H1 (cell line): ENCODE measurements at regions not wholly inside any gene's neighbourhood (a gene's known extent, or its start where the extent isn't known, plus 50 kb on each side); places are given as distances from the start of the nearest gene placed in this dataset.

ENCODE experiments used
- CTCF ChIA-PET: fragments of 300-600 bp; sonication (Branson Sonifier 250); formaldehyde crosslinking; loops from one replicate; lab custom pipeline; 2021; ENCODE audit not compliant: partially characterized antibody; lab: Charles Lee
- POLR2A ChIA-PET: fragments of 300-600 bp; sonication (Branson Sonifier 250); formaldehyde crosslinking; loops from one replicate; lab custom pipeline; 2021; ENCODE audit warnings: inconsistent platforms; ENCODE audit not compliant: partially characterized antibody; lab: Charles Lee
- DNase-seq, 2 experiments: peaks; one replicate each; pipeline versions ENCODE4 v3.0.0 to v3.0.0-alpha.2; 2010 to 2022; ENCODE audit warnings: low spot score in 2 of 2, low read depth in 1 of 2, mixed read lengths in 1 of 2
- FAIRE-seq: peaks from 2 replicates; lab custom pipeline; 2011; peaks lifted over from hg19 to GRCh38; lab: Jason Lieb, UNC
- H2AFZ ChIP-seq: 2 replicates; pipeline ENCODE4 v1.8.1; 2012; ENCODE audit warnings: low read length, inconsistent platforms
- H2AK5ac ChIP-seq: 2 replicates; pipeline ENCODE4 v1.6.1; 2013; ENCODE audit warnings: low read depth, low read length
- H2BK120ac ChIP-seq: replicated peaks from 2 replicates; pipeline ENCODE3; 2013; ENCODE audit warnings: low read depth, low read length, inconsistent platforms
- H2BK12ac ChIP-seq: 2 replicates; pipeline ENCODE4 v1.6.1; 2013; ENCODE audit warnings: low read depth, low read length
- H2BK15ac ChIP-seq: 2 replicates; pipeline ENCODE4 v1.6.1; 2013; ENCODE audit warnings: low read length
- H2BK20ac ChIP-seq: 2 replicates; pipeline ENCODE4 v1.6.1; 2013; ENCODE audit warnings: low read length
- H2BK5ac ChIP-seq: 2 replicates; pipeline ENCODE4 v1.6.1; 2013; ENCODE audit warnings: low read depth, low read length
- H3K14ac ChIP-seq: 2 replicates; pipeline ENCODE4 v1.6.1; 2013; ENCODE audit warnings: inconsistent platforms; ENCODE audit not compliant: insufficient read length
- H3K18ac ChIP-seq: 2 replicates; pipeline ENCODE4 v1.6.1; 2013; ENCODE audit warnings: low read length; ENCODE audit errors: extremely low read depth
- H3K23ac ChIP-seq: 2 replicates; pipeline ENCODE4 v1.6.1; 2013; ENCODE audit warnings: inconsistent platforms; ENCODE audit not compliant: insufficient read length
- H3K23me2 ChIP-seq: 2 replicates; pipeline ENCODE4 v1.6.1; 2013; ENCODE audit warnings: low read depth, low read length
- H3K27ac ChIP-seq: 2 replicates; pipeline ENCODE4 v1.6.1; 2011; ENCODE audit warnings: low read depth, low read length, inconsistent platforms
- H3K27me3 ChIP-seq, 4 experiments: replicated peaks in 1 of 4; 1 replicate in 1 of 4; 2 replicates in 3 of 4; pipeline versions ENCODE4 v1.6.1 to v1.8.1; 2011 to 2013; ENCODE audit warnings: low read length in 3 of 4, mild to moderate bottlenecking in 3 of 4, inconsistent platforms in 2 of 4, mixed read lengths in 2 of 4, moderate library complexity in 1 of 4; ENCODE audit not compliant: control insufficient read depth in 3 of 4, insufficient read depth in 3 of 4; ENCODE audit errors: extremely low read depth in 1 of 4
- H3K36me3 ChIP-seq, 4 experiments: 2 replicates each; pipeline versions ENCODE4 v1.6.1 to v1.8.1; 2011 to 2013; ENCODE audit warnings: mild to moderate bottlenecking in 4 of 4, low read length in 3 of 4, moderate library complexity in 2 of 4, control low read depth in 1 of 4, inconsistent platforms in 1 of 4; ENCODE audit not compliant: insufficient read depth in 4 of 4, control insufficient read depth in 2 of 4
- H3K4ac ChIP-seq: replicated peaks from 2 replicates; pipeline ENCODE3; 2013; ENCODE audit warnings: low read length, low read depth, mixed read lengths, inconsistent platforms; ENCODE audit not compliant: insufficient read length
- H3K4me1 ChIP-seq, 4 experiments: replicated peaks in 1 of 4; 1 replicate in 1 of 4; 2 replicates in 3 of 4; pipeline versions ENCODE4 v1.6.1 to v1.8.1; 2011 to 2013; ENCODE audit warnings: low read length in 3 of 4, inconsistent platforms in 2 of 4, mixed read lengths in 1 of 4; ENCODE audit not compliant: insufficient read depth in 4 of 4, control insufficient read depth in 3 of 4
- H3K4me2 ChIP-seq, 2 experiments: 2 replicates each; pipeline versions ENCODE4 v1.6.1 to v1.8.1; 2011 to 2013; ENCODE audit warnings: low read depth in 2 of 2, low read length in 2 of 2, control low read depth in 1 of 2, inconsistent platforms in 1 of 2, mild to moderate bottlenecking in 1 of 2; ENCODE audit not compliant: insufficient read depth in 1 of 2
- H3K4me3 ChIP-seq, 4 experiments: fragments of 200-600, 300-600 bp in 1 of 4; sonication (generic), shearing (Covaris generic), sonication (Bioruptor Twin) in 1 of 4; 2 replicates each; pipeline versions ENCODE4 v1.5.1 to v1.8.1; 2011 to 2016; ENCODE audit warnings: low read length in 4 of 4, low read depth in 3 of 4, control low read depth in 2 of 4, inconsistent platforms in 2 of 4, mild to moderate bottlenecking in 2 of 4, mixed read lengths in 1 of 4, moderate library complexity in 1 of 4; ENCODE audit not compliant: insufficient read depth in 2 of 4; ENCODE audit errors: extremely low read depth in 1 of 4
- H3K56ac ChIP-seq: replicated peaks from 2 replicates; pipeline ENCODE3; 2013; ENCODE audit warnings: low read depth, mild to moderate bottlenecking, mixed read lengths, low read length, inconsistent platforms; ENCODE audit not compliant: insufficient read length
- H3K79me1 ChIP-seq: 2 replicates; pipeline ENCODE4 v1.6.1; 2013; ENCODE audit warnings: low read depth, low read length, control low read depth
- H3K79me2 ChIP-seq, 2 experiments: 2 replicates each; pipeline versions ENCODE4 v1.6.1 to v1.8.1; 2012 to 2013; ENCODE audit warnings: low read length in 2 of 2, mild to moderate bottlenecking in 2 of 2, inconsistent platforms in 1 of 2; ENCODE audit not compliant: insufficient read depth in 2 of 2, control insufficient read depth in 1 of 2
- H3K9ac ChIP-seq, 4 experiments: replicated peaks in 1 of 4; 1 replicate in 1 of 4; 2 replicates in 3 of 4; pipeline versions ENCODE4 v1.6.1 to v1.8.1; 2011 to 2013; ENCODE audit warnings: low read depth in 3 of 4, low read length in 3 of 4, control low read depth in 2 of 4, mild to moderate bottlenecking in 2 of 4, moderate library complexity in 2 of 4, inconsistent platforms in 1 of 4; ENCODE audit errors: extremely low read depth in 1 of 4
- H3K9me3 ChIP-seq, 2 experiments: 2 replicates each; pipeline versions ENCODE4 v1.6.1 to v1.8.1; 2012 to 2013; ENCODE audit warnings: mild to moderate bottlenecking in 2 of 2, moderate library complexity in 2 of 2, control low read depth in 1 of 2, inconsistent platforms in 1 of 2, low read depth in 1 of 2, low read length in 1 of 2, mixed read lengths in 1 of 2; ENCODE audit not compliant: insufficient read depth in 2 of 2
- H4K20me1 ChIP-seq, 2 experiments: replicated peaks in 1 of 2; 2 replicates each; pipeline versions ENCODE3 to v1.8.1; 2011 to 2013; ENCODE audit warnings: inconsistent platforms in 2 of 2, low read length in 2 of 2, mild to moderate bottlenecking in 1 of 2; ENCODE audit not compliant: insufficient read depth in 2 of 2, control insufficient read depth in 1 of 2
- H4K5ac ChIP-seq: 2 replicates; pipeline ENCODE4 v1.6.1; 2013; ENCODE audit warnings: low read length, low read depth, mixed read lengths, inconsistent platforms; ENCODE audit not compliant: insufficient read length
- H4K8ac ChIP-seq: 2 replicates; pipeline ENCODE4 v1.8.0; 2013; ENCODE audit warnings: mild to moderate bottlenecking, moderate library complexity, low read length, inconsistent platforms; ENCODE audit not compliant: insufficient read depth; ENCODE audit errors: extremely low read depth
- H4K91ac ChIP-seq: replicated peaks from 2 replicates; pipeline ENCODE3; 2013; ENCODE audit warnings: low read length, mixed read lengths, inconsistent platforms; ENCODE audit not compliant: insufficient read length
- ATF2 ChIP-seq: IDR thresholded peaks from 2 replicates; pipeline ENCODE4 v1.6.1; 2012; ENCODE audit warnings: low read length, inconsistent platforms
- ATF3 ChIP-seq: IDR thresholded peaks from 2 replicates; pipeline ENCODE4 v1.6.1; 2011; ENCODE audit warnings: low read depth, mild to moderate bottlenecking, low read length; ENCODE audit not compliant: insufficient read depth
- CBX5 ChIP-seq: fragments of 300-800, 300-1000 bp; sonication (generic); IDR thresholded peaks from 2 replicates; pipeline ENCODE4 v1.7.1; 2016; ENCODE audit warnings: antibody characterized with exemption, low read length, low read depth
- CHD2 ChIP-seq: IDR thresholded peaks from 2 replicates; pipeline ENCODE4 v1.6.1; 2012; ENCODE audit warnings: low read length, improper control_type of control experiment
- CTCF ChIP-seq, 3 experiments: IDR thresholded peaks; 1 replicate in 2 of 3; 2 replicates in 1 of 3; pipeline versions ENCODE4 v1.5.1 to v1.6.1; 2011; ENCODE audit warnings: low read length in 3 of 3, mild to moderate bottlenecking in 3 of 3, inconsistent platforms in 2 of 3, low read depth in 1 of 3, moderate library complexity in 1 of 3; ENCODE audit not compliant: insufficient read depth in 1 of 3; ENCODE audit errors: control extremely low read depth in 1 of 3
- E2F6 ChIP-seq: IDR thresholded peaks from 2 replicates; pipeline ENCODE4 v1.6.1; 2012; ENCODE audit warnings: inconsistent platforms
- KDM1A ChIP-seq: fragments of 200-600, 300-600 bp; sonication (generic); IDR thresholded peaks from 2 replicates; pipeline ENCODE4 v1.7.1; 2016; ENCODE audit warnings: mild to moderate bottlenecking, low read length, borderline replicate concordance
- TAF7 ChIP-seq: optimal IDR thresholded peaks from 2 replicates; pipeline ENCODE3; 2011; ENCODE audit warnings: low read depth, mild to moderate bottlenecking, inconsistent platforms, low read length, moderate library complexity, borderline replicate concordance
- WGBS, 2 experiments: shearing (Covaris generic) in 1 of 2; methylation state at CpG; one replicate each; pipeline versions ENCODE4 v1.1.6 to v1.1.7; 2013 to 2015; ENCODE audit warnings: low lambda C conversion rate in 2 of 2, mixed read lengths in 2 of 2, inconsistent platforms in 1 of 2, low coverage in 1 of 2, missing lambda C conversion rate in 1 of 2; ENCODE audit not compliant: insufficient replicate concordance in 2 of 2, insufficient coverage in 1 of 2, insufficient read length in 1 of 2; ENCODE audit errors: extremely low coverage in 1 of 2, missing lambda C conversion rate in 1 of 2; 5-methylcytosine and 5-hydroxymethylcytosine counted together

- Histone ChIP-seq H4K5ac (no peak overlapping the region), H2AK5ac (no peak overlapping the region), H2BK15ac (no peak overlapping the region), H3K79me2 (no peaks in the 10 kb centered on the region), H3K56ac (no peak overlapping the region), H3K4ac (no peak overlapping the region), H4K91ac (no peak overlapping the region), H3K79me1 (no peaks in the 10 kb centered on the region), H3K27me3 (no peaks in the 10 kb centered on the region), H3K4me3 (no peak overlapping the region), H3K4me2 (no peak overlapping the region), H4K8ac (no peak overlapping the region), H2BK12ac (no peak overlapping the region), H3K36me3 (no peaks in the 10 kb centered on the region), H2BK5ac (no peak overlapping the region), H2BK120ac (no peak overlapping the region), H3K23me2 (no peaks in the 10 kb centered on the region), H2BK20ac (no peak overlapping the region), H3K18ac (no peak overlapping the region), H3K9ac (no peak overlapping the region), H3K4me1 (peaks cover 0 to 2% (median under 1%) of the 10 kb centered on the region in 4 experiments; a peak in 2 of 7 replicates), H4K20me1 (no peaks in the 10 kb centered on the region), H3K9me3 (0 out of 4 replicates have a peak, but pooled peaks cover 0 to 3% of the 10 kb centered on the region in 2 experiments), H3K14ac (no peak overlapping the region), H2AFZ (no peak overlapping the region), H3K23ac (no peak overlapping the region), H3K27ac (no peak overlapping the region)
- FAIRE-seq (no peak), DNase-seq (no peak)
- ChIA-PET POLR2A (no interaction called here), CTCF (interaction anchor here (0.8 to 3.3 kb wide), 7 partner anchors 9 to 133 kb away, joined by 3 to 19 read pairs (median 4); no protein-coding TSS in a partner anchor)
- WGBS, 2 experiments = 90% methylated on average over 2 of the region's 2 CpGs; no CpG with 5 or more reads in 1 of the 2 experiments
- TF ChIP-seq TAF7 (no peak), CTCF (IDR thresholded peaks at IDR 0.05; ENCODE audit: control extremely low read depth in 1 of 3, insufficient read depth in 1 of 3, low read depth in 1 of 3, low read length in 3 of 3) (no peak), CHD2 (no peak), ATF2 (no peak), KDM1A (no peak), E2F6 (no peak), CBX5 (no peak), ATF3 (no peak)
Observed at GRCh38 chr18:963276-963675, 58.6 kb downstream of the ADCYAP1 start.
